Endothelial cell of umbilical vein (primary cell): ENCODE measurements at regions not wholly inside any gene's neighbourhood (a gene's known extent, or its start where the extent isn't known, plus 50 kb on each side); places are given as distances from the start of the nearest gene placed in this dataset.

Experiments
- BruUV-seq: library from RNA; stranded (reverse); fragments of 400-500 nt; replicated peaks from 2 replicates; lab custom pipeline; 2021; lab: Mats Ljungman, UMichigan
- CTCF ChIA-PET: fragments of 300-600, 350-600 bp; sonication (Branson Sonifier 250); formaldehyde crosslinking; loops from one replicate; lab custom pipeline; 2021; ENCODE audit warnings: antibody characterized with exemption, inconsistent platforms; lab: Charles Lee
- POLR2A ChIA-PET: fragments of 300-600, 350-600 bp; sonication (Branson Sonifier 250); formaldehyde crosslinking; loops from one replicate; lab custom pipeline; 2021; ENCODE audit warnings: antibody characterized with exemption, inconsistent platforms; lab: Charles Lee
- DNase-seq: peaks from one replicate; pipeline ENCODE4 v3.0.0-alpha.2; 2011; ENCODE audit warnings: low read depth, low spot score
- FAIRE-seq: peaks from 2 replicates; lab custom pipeline; 2011; peaks lifted over from hg19 to GRCh38; lab: Jason Lieb, UNC
- H2AFZ ChIP-seq: 2 replicates; pipeline ENCODE4 v1.6.0; 2012; ENCODE audit warnings: low read depth, low read length, control low read depth, inconsistent platforms
- H3K27ac ChIP-seq: 2 replicates; pipeline ENCODE4 v1.5.1; 2011; ENCODE audit warnings: low read depth, mild to moderate bottlenecking, control low read depth, low read length, moderate library complexity; ENCODE audit not compliant: insufficient read depth
- H3K27me3 ChIP-seq, 2 experiments: 2 replicates each; pipeline versions ENCODE4 v1.6.0 to v1.6.1; 2011; ENCODE audit warnings: low read length in 2 of 2, mixed read lengths in 1 of 2; ENCODE audit not compliant: control insufficient read depth in 2 of 2, insufficient read depth in 2 of 2
- H3K36me3 ChIP-seq, 2 experiments: 2 replicates in 1 of 2; 3 replicates in 1 of 2; pipeline ENCODE4 v1.5.1; 2011; ENCODE audit warnings: low read length in 2 of 2, mild to moderate bottlenecking in 1 of 2, moderate library complexity in 1 of 2; ENCODE audit not compliant: control insufficient read depth in 2 of 2, insufficient read depth in 2 of 2; ENCODE audit errors: extremely low read depth in 1 of 2
- H3K4me1 ChIP-seq: 3 replicates; pipeline ENCODE4 v1.5.1; 2011; ENCODE audit warnings: mild to moderate bottlenecking, low read length; ENCODE audit not compliant: control insufficient read depth, insufficient read depth; ENCODE audit errors: extremely low read depth
- H3K4me2 ChIP-seq: 2 replicates; pipeline ENCODE4 v1.6.1; 2011; ENCODE audit warnings: low read length, control low read depth, mixed read lengths; ENCODE audit not compliant: insufficient read depth
- H3K4me3 ChIP-seq, 3 experiments: fragments of 200-600 bp in 1 of 3; sonication (generic), shearing (Covaris generic) in 1 of 3; replicated peaks in 1 of 3; 2 replicates each; pipeline ENCODE4 v1.5.1; 2011 to 2016; ENCODE audit warnings: control low read depth in 3 of 3, low read length in 3 of 3, mild to moderate bottlenecking in 2 of 3, inconsistent platforms in 1 of 3, low read depth in 1 of 3, moderate library complexity in 1 of 3; ENCODE audit not compliant: insufficient read depth in 1 of 3
- H3K79me2 ChIP-seq: 2 replicates; pipeline ENCODE4 v1.6.0; 2012; ENCODE audit warnings: low read length, inconsistent platforms; ENCODE audit not compliant: control insufficient read depth, insufficient read depth
- H3K9ac ChIP-seq: replicated peaks from 2 replicates; pipeline ENCODE3; 2011; ENCODE audit warnings: low read length, control low read depth; ENCODE audit not compliant: insufficient read depth; ENCODE audit errors: extremely low read depth
- H3K9me1 ChIP-seq: replicated peaks from 3 replicates; pipeline ENCODE4 v1.6.0; 2011; ENCODE audit warnings: mild to moderate bottlenecking, low read length; ENCODE audit not compliant: control insufficient read depth, insufficient read depth; ENCODE audit errors: extremely low read depth
- H3K9me3 ChIP-seq: replicated peaks from 2 replicates; pipeline ENCODE4 v1.5.1; 2012; ENCODE audit warnings: low read length, inconsistent platforms; ENCODE audit not compliant: control insufficient read depth, insufficient read depth
- H4K20me1 ChIP-seq: replicated peaks from 2 replicates; pipeline ENCODE3; 2011; ENCODE audit warnings: mild to moderate bottlenecking, low read length; ENCODE audit not compliant: control insufficient read depth, insufficient read depth; ENCODE audit errors: extremely low read depth
- EZH2 ChIP-seq: IDR thresholded peaks from 2 replicates; pipeline ENCODE4 v1.6.1; 2012; ENCODE audit warnings: borderline replicate concordance, low read depth, mild to moderate bottlenecking, moderate library complexity, low read length, inconsistent platforms; ENCODE audit not compliant: severe bottlenecking
- FOS ChIP-seq: IDR thresholded peaks from 2 replicates; pipeline ENCODE4 v1.6.1; 2011; ENCODE audit warnings: mild to moderate bottlenecking, low read length, moderate library complexity, borderline replicate concordance; ENCODE audit not compliant: insufficient read depth
- GATA2 ChIP-seq: IDR thresholded peaks from 2 replicates; pipeline ENCODE4 v1.7.0; 2011; ENCODE audit warnings: low read depth, mild to moderate bottlenecking, moderate library complexity, mixed read lengths, low read length; ENCODE audit not compliant: insufficient read length, insufficient read depth
- MAX ChIP-seq: IDR thresholded peaks from 2 replicates; pipeline ENCODE4 v1.6.1; 2011; ENCODE audit not compliant: insufficient read depth, insufficient read length
- POLR2AphosphoS5 ChIP-seq: IDR thresholded peaks from 2 replicates; pipeline ENCODE4 v1.6.1; 2012; ENCODE audit warnings: low read depth, mild to moderate bottlenecking, control low read depth, low read length, moderate library complexity; ENCODE audit not compliant: insufficient read depth
- dilution Hi-C: fragments of 300-500 bp; cut with MboI; formaldehyde crosslinking; loops from one replicate; pipeline ENCODE4 v1.15.0; 2019; ENCODE audit warnings: low sequenced_read_pairs; ENCODE audit not compliant: extremely low pct_ligation_motif_present
- intact Hi-C: fragments of 100-400 bp; cut with micrococcal nuclease; formaldehyde crosslinking; loops from one replicate; pipeline ENCODE4 v1.10.0; 2022
- TF ChIP-seq, protein P1 (sequence below), 2 donors: IDR thresholded peaks; 1 replicate in 1 of 2; 2 replicates in 1 of 2; pipeline ENCODE4 v1.5.1; 2011; ENCODE audit warnings: low read length in 2 of 2, mild to moderate bottlenecking in 2 of 2, moderate library complexity in 2 of 2, control low read depth in 1 of 2, inconsistent platforms in 1 of 2, low read depth in 1 of 2; ENCODE audit not compliant: insufficient read depth in 1 of 2; ENCODE audit errors: extremely low read depth in 1 of 2

DNA sequence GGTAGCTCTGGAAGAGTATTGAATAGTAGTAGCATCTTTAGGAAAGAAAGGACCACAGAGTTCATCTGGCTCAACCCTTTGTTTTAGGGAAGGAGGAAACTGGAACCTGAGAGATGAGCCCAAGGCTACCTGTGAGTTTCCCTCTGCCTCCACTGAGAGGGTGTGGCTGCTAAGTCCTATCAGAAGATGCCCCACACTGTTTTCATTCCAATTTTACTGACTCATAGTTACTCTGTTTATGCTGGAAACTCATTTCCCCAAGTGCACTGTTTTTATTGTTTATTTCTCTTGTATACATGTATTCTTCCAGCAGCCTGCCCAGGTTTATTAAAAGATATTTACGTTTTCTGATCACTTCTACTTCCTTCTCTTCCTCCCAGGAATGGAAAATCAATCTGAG is 127.4 kb upstream of the ARHGAP5 start:
- Histone ChIP-seq H4K20me1 (no peaks in the 10 kb centered on the region), H2AFZ (no peak overlapping the region), H3K27me3 (peaks cover 0 to 1% of the 10 kb centered on the region in 2 experiments), H3K4me2 (no peak overlapping the region), H3K4me3 (no peak overlapping the region), H3K4me1 (peaks cover 4% of the 10 kb centered on the region), H3K9ac (no peak overlapping the region), H3K9me1 (no peaks in the 10 kb centered on the region), H3K27ac (no peak overlapping the region), H3K9me3 (no peaks in the 10 kb centered on the region), H3K36me3 (no peaks in the 10 kb centered on the region), H3K79me2 (no peaks in the 10 kb centered on the region)
- no peak for FAIRE-seq
- dilution Hi-C loops (no loop called here), intact Hi-C loops (no loop called here)
- CTCF ChIA-PET = no interaction called here
- POLR2A ChIA-PET = no interaction called here
- no peak for DNase-seq
- peak; percentile 23 for TF ChIP-seq FOS
- no peak for TF ChIP-seq POLR2AphosphoS5
- TF ChIP-seq MAX = no peak
- TF ChIP-seq, protein P1, sequence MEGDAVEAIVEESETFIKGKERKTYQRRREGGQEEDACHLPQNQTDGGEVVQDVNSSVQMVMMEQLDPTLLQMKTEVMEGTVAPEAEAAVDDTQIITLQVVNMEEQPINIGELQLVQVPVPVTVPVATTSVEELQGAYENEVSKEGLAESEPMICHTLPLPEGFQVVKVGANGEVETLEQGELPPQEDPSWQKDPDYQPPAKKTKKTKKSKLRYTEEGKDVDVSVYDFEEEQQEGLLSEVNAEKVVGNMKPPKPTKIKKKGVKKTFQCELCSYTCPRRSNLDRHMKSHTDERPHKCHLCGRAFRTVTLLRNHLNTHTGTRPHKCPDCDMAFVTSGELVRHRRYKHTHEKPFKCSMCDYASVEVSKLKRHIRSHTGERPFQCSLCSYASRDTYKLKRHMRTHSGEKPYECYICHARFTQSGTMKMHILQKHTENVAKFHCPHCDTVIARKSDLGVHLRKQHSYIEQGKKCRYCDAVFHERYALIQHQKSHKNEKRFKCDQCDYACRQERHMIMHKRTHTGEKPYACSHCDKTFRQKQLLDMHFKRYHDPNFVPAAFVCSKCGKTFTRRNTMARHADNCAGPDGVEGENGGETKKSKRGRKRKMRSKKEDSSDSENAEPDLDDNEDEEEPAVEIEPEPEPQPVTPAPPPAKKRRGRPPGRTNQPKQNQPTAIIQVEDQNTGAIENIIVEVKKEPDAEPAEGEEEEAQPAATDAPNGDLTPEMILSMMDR (IDR thresholded peaks at IDR 0.05; ENCODE audit: extremely low read depth in 1 of 2, insufficient read depth in 1 of 2, low read depth in 1 of 2, low read length in 2 of 2) = no peak
- no peak for TF ChIP-seq EZH2
- TF ChIP-seq GATA2 = no peak
- BruUV-seq = no TSS peak
